ENCODE measurements at regions not wholly inside any gene's neighbourhood (a gene's known extent, or its start where the extent isn't known, plus 50 kb on each side); places are given as distances from the start of the nearest gene placed in this dataset.

- TF ChIP-seq POLR2AphosphoS5 (IDR thresholded peaks at IDR 0.05): no peak
- no peak for TF ChIP-seq CTCF (IDR thresholded peaks at IDR 0.05)
- Histone ChIP-seq H3K9me3 (no peaks in the 10 kb centered on the region), H3K27me3 (no peaks in the 10 kb centered on the region), H3K4me3 (no peak overlapping the region), H3K27ac (no peak overlapping the region), H3K4me1 (no peaks in the 10 kb centered on the region), H3K36me3 (no peaks in the 10 kb centered on the region)
- WGBS, 2 donors (ENCODE audit: low coverage in 1 of 2): 73 to 80% methylated on average over 6 to 8 of the region's 8 CpGs
- no peak for ATAC-seq
Observed at GRCh38 chr2:147352264-147353071, 492.4 kb upstream of the ACVR2A start.

GRCh38 chr2:147351784-147352183, 493.0 kb upstream of the ACVR2A start:
- Histone ChIP-seq H3K27me3 (no peaks in the 10 kb centered on the region), H3K36me3 (no peaks in the 10 kb centered on the region), H3K4me3 (no peak overlapping the region), H3K4me1 (no peaks in the 10 kb centered on the region), H3K27ac (no peak overlapping the region), H3K9me3 (no peaks in the 10 kb centered on the region)
- WGBS, 2 donors (ENCODE audit: low coverage in 1 of 2): 96% methylated on average over 4 of the region's 5 CpGs; no CpG with 5 or more reads in 1 of the 2 donors
- no peak for TF ChIP-seq POLR2A (IDR thresholded peaks at IDR 0.05)
- TF ChIP-seq EP300 (IDR thresholded peaks at IDR 0.05): no peak
- TF ChIP-seq POLR2AphosphoS5 (IDR thresholded peaks at IDR 0.05): no peak
- no peak for TF ChIP-seq CTCF (IDR thresholded peaks at IDR 0.05)
- ATAC-seq: no peak

GRCh38 chr2:147348931-147349555, 495.8 kb upstream of the ACVR2A start:
- no peak for TF ChIP-seq CTCF (IDR thresholded peaks at IDR 0.05)
- no peak for TF ChIP-seq EP300 (IDR thresholded peaks at IDR 0.05)
- no peak for TF ChIP-seq POLR2A (IDR thresholded peaks at IDR 0.05)
- TF ChIP-seq POLR2AphosphoS5 (IDR thresholded peaks at IDR 0.05): no peak
- Histone ChIP-seq H3K9me3 (peaks cover 0 to 16% (median 0%) of the 10 kb centered on the region in 3 donors), H3K27me3 (no peaks in the 10 kb centered on the region), H3K36me3 (no peaks in the 10 kb centered on the region), H3K27ac (no peak overlapping the region), H3K4me1 (no peaks in the 10 kb centered on the region), H3K4me3 (no peak overlapping the region)
- ATAC-seq: no peak
- WGBS, 2 donors (ENCODE audit: low coverage in 1 of 2): 55 to 73% methylated on average over 4 of the region's 4 CpGs

- no peak overlapping the region for H3K4me3 ChIP-seq
- H3K9me3 ChIP-seq: peaks cover 0 to 16% (median 0%) of the 10 kb centered on the region in 3 donors
- no peaks in the 10 kb centered on the region for H3K36me3 ChIP-seq
- no peaks in the 10 kb centered on the region for H3K4me1 ChIP-seq
- TF ChIP-seq EP300 (IDR thresholded peaks at IDR 0.05): no peak
- no peak for TF ChIP-seq CTCF (IDR thresholded peaks at IDR 0.05)
- no peak for TF ChIP-seq POLR2AphosphoS5 (IDR thresholded peaks at IDR 0.05)
- TF ChIP-seq POLR2A (IDR thresholded peaks at IDR 0.05): no peak
- WGBS, 2 donors (ENCODE audit: low coverage in 1 of 2): 96 to 100% methylated on average over 2 of the region's 2 CpGs
- no peaks in the 10 kb centered on the region for H3K27me3 ChIP-seq
- ATAC-seq: no peak
- H3K27ac ChIP-seq: no peak overlapping the region
Observed at GRCh38 chr2:147346142-147346541, 498.7 kb upstream of the ACVR2A start.

- ATAC-seq: no peak
- no peaks in the 10 kb centered on the region for H3K27me3 ChIP-seq
- peaks cover 0 to 16% (median 0%) of the 10 kb centered on the region in 3 donors for H3K9me3 ChIP-seq
- no peaks in the 10 kb centered on the region for H3K36me3 ChIP-seq
- no peak for TF ChIP-seq POLR2AphosphoS5 (IDR thresholded peaks at IDR 0.05)
- TF ChIP-seq EP300 (IDR thresholded peaks at IDR 0.05): no peak
- TF ChIP-seq POLR2A (IDR thresholded peaks at IDR 0.05): no peak
- TF ChIP-seq CTCF (IDR thresholded peaks at IDR 0.05): no peak
- WGBS, 2 donors (ENCODE audit: low coverage in 1 of 2): 96 to 100% methylated on average over 1 of the region's 1 CpG
- no peak overlapping the region for H3K4me3 ChIP-seq
- no peaks in the 10 kb centered on the region for H3K4me1 ChIP-seq
- H3K27ac ChIP-seq: no peak overlapping the region
Observed at GRCh38 chr2:147345246-147345645, 499.6 kb upstream of the ACVR2A start.
